ENCODE measurements at regions not wholly inside any gene's neighbourhood (a gene's known extent, or its start where the extent isn't known, plus 50 kb on each side); places are given as distances from the start of the nearest gene placed in this dataset.
A peak's percentile ranks its signal among the peaks of the same experiment; 100 is the strongest.
"Not testable (repeated sequence)": the region's sequence is repeated elsewhere in the genome, so short reads cannot be mapped to it uniquely, and the experiment has no call there.

- DNase-seq (ENCODE audit: low spot score in 2 of 2) (no peak), FAIRE-seq (no peak)
These were observed 610.8 kb downstream of the KCNJ18 start for GRCh38 chr17:22303096-22303495.

GRCh38 chr17:22303865-22304264, 611.5 kb downstream of the KCNJ18 start:
- FAIRE-seq (no peak), DNase-seq (ENCODE audit: low spot score in 2 of 2) (no peak)

GRCh38 chr17:22304667-22305303, 612.5 kb downstream of the KCNJ18 start:
- no peak for DNase-seq (ENCODE audit: low spot score in 2 of 2)
- no peak for FAIRE-seq

GRCh38 chr17:22305356-22306071, 613.2 kb downstream of the KCNJ18 start:
- DNase-seq (ENCODE audit: low spot score in 2 of 2) (no peak), FAIRE-seq (no peak)

GRCh38 chr17:22310292-22310691, 618.0 kb downstream of the KCNJ18 start:
- FAIRE-seq; DNase-seq (ENCODE audit: low spot score in 2 of 2): not testable (repeated sequence)

- FAIRE-seq (no peak), DNase-seq (ENCODE audit: low spot score in 2 of 2) (no peak)
These were observed 618.7 kb downstream of the KCNJ18 start for GRCh38 chr17:22310717-22311686.

- not testable (repeated sequence) for DNase-seq (ENCODE audit: low spot score in 2 of 2); FAIRE-seq
These were observed 628.7 kb downstream of the KCNJ18 start for GRCh38 chr17:22321001-22321400.

- not testable (repeated sequence) for DNase-seq (ENCODE audit: low spot score in 2 of 2); FAIRE-seq
These were observed 630.7 kb downstream of the KCNJ18 start for GRCh38 chr17:22322893-22323550.

GRCh38 chr17:22337467-22337866, 645.1 kb downstream of the KCNJ18 start:
- FAIRE-seq = no peak
- no peak for DNase-seq (ENCODE audit: low spot score in 2 of 2)

- not testable (repeated sequence) for DNase-seq (ENCODE audit: low spot score in 2 of 2)
These were observed 664.3 kb downstream of the KCNJ18 start for GRCh38 chr17:22356603-22357002.

GRCh38 chr17:22370988-22371387, 678.7 kb downstream of the KCNJ18 start:
- DNase-seq (ENCODE audit: low spot score in 2 of 2); FAIRE-seq: not testable (repeated sequence)

More at GRCh38 chr17:22356603-22357002, 664.3 kb downstream of the KCNJ18 start:
- FAIRE-seq = peak; percentile 21

GRCh38 chr17:22373911-22374310, 681.6 kb downstream of the KCNJ18 start:
- FAIRE-seq (no peak), DNase-seq (ENCODE audit: low spot score in 2 of 2) (no peak)

- DNase-seq (ENCODE audit: low spot score in 2 of 2) (no peak), FAIRE-seq (no peak)
These were observed 682.4 kb downstream of the KCNJ18 start for GRCh38 chr17:22374741-22375140.

GRCh38 chr17:22376747-22377146, 684.4 kb downstream of the KCNJ18 start:
- not testable (repeated sequence) for FAIRE-seq; DNase-seq (ENCODE audit: low spot score in 2 of 2)

GRCh38 chr17:22378748-22379147, 686.4 kb downstream of the KCNJ18 start:
- DNase-seq (ENCODE audit: low spot score in 2 of 2); FAIRE-seq: not testable (repeated sequence)

- DNase-seq (ENCODE audit: low spot score in 2 of 2); FAIRE-seq: not testable (repeated sequence)
These were observed 689.3 kb downstream of the KCNJ18 start for GRCh38 chr17:22381589-22381988.

- not testable (repeated sequence) for DNase-seq (ENCODE audit: low spot score in 2 of 2); FAIRE-seq
These were observed 691.6 kb downstream of the KCNJ18 start for GRCh38 chr17:22383772-22384460.

- not testable (repeated sequence) for DNase-seq (ENCODE audit: low spot score in 2 of 2); FAIRE-seq
These were observed 692.1 kb downstream of the KCNJ18 start for GRCh38 chr17:22384461-22384800.

- FAIRE-seq; DNase-seq (ENCODE audit: low spot score in 2 of 2): not testable (repeated sequence)
These were observed 706.1 kb downstream of the KCNJ18 start for GRCh38 chr17:22398446-22398845.
